HG03354 (cell line): ENCODE measurements at regions not wholly inside any gene's neighbourhood (a gene's known extent, or its start where the extent isn't known, plus 50 kb on each side); places are given as distances from the start of the nearest gene placed in this dataset.
"Not testable (repeated sequence)": the region's sequence is repeated elsewhere in the genome, so short reads cannot be mapped to it uniquely, and the experiment has no call there.

Experiments used
- ATAC-seq: cut with Tn5 transposase; IDR thresholded peaks from one replicate; pipeline ENCODE4 v1.9.1; 2021; ENCODE audit warnings: mild to moderate bottlenecking; ENCODE audit not compliant: unreplicated experiment, poor library complexity, severe bottlenecking

DNA sequence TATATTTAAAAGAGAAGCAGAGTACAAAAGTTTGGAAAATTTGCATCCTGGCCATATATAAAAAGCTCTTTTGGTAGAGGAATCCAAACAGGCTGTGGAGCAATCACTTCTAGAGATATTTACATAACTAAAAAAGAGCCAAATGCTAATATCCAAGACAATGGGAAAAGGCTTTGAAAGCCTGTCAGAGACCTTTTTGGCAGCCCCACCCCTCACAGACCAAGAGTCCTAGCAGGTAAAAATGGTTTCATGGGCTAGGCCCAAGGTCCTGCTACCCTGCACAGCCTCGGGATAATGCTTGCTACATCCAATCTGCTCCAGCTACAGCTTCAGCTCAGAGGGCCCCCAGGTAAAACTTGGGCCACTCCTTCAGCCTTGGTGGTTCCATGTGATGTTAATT, 430.2 kb upstream of the KCND2 start:
- no peak for ATAC-seq

DNA sequence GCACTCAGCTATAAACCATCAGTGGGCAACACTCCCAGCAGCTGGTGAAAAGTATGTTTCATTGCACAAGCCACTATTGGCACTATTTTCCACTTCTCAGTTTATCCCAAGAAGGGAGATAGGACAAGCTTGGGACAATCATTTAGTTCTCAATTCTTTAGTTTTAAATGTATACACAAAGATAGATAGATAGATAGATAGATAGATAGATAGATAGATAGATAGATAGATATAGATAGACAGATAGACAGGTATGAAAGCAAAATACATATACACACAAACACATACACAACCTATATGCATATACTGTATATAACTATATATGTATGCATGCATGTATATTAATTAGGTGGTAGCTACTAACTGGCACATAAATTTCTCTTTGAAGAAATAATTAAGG, 411.6 kb upstream of the KCND2 start:
- ATAC-seq = no peak

DNA sequence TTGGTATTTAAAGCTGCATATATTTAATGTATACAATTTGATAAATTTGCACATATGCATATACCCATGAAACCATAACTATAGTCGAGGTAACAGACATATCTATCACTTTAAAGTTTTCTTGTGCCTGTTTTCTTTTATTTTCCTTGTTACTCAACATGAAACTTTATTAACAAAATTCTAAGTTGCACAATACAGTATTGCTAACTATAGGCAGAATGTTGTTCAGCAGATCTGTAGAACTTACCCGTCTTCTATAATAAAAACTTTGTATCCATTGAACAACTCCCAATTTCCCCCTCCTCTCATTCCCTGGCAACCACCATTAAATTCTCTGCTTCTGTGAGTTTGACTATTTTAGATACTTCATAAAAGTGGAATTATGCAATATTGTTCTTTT, 404.6 kb upstream of the KCND2 start:
- no peak for ATAC-seq

DNA sequence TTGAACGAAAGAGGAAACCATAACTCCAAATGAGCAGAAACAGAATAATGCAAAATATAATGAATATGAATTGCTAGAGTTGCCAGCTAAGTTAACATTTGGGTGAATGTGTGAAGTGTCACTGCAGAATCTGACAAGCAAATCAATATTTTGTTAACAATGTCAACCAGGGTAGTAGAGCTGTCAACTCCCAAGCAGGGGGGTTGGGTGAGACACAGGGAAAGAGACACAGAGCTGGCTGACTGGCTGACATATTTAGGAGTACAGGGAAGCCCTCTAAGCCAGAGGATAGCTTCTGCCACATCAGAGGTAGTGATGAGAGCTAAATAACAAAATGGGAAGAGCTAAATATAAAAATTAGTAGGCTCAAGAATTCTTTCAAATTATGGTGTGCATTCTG, 393.1 kb upstream of the KCND2 start:
- ATAC-seq = no peak

DNA sequence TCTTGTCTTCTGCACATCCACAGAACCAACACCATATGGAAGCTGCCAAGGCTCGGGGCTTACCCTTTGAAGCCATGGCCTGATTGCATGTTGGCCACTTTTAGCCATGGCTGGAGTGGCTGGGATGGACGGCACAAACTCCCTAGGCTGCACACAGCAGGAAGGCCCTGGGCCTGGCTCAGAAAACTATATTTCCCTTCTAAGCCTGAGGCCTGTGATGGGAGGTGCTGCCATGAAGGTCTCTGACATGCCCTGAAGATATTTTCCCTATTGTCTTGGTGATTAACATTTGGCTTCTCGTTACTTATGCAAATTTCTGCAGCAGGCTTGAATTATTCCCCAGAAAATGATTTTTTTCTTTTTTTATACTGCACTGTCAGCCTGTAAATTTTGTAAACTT, 387.0 kb upstream of the KCND2 start:
- no peak for ATAC-seq

DNA sequence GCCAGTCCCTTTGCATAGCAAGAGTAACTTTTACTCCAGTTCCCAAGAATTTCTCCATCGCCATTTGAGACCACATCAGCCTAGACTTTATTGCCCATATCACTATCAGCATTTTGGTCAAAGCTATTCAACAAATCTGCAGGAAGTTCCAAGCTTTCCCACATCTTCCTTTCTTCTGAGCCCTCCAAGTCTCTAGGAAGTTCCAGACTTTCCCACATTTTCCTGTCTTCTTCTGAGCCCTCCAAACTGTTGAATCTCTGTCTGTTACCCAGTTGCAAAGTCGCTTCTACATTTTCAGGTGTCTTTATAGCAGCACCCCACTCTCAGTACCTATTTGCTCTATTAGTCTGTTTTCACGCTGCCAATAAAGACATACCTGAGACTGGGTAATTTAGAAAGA, 386.4 kb upstream of the KCND2 start:
- not testable (repeated sequence) for ATAC-seq

DNA sequence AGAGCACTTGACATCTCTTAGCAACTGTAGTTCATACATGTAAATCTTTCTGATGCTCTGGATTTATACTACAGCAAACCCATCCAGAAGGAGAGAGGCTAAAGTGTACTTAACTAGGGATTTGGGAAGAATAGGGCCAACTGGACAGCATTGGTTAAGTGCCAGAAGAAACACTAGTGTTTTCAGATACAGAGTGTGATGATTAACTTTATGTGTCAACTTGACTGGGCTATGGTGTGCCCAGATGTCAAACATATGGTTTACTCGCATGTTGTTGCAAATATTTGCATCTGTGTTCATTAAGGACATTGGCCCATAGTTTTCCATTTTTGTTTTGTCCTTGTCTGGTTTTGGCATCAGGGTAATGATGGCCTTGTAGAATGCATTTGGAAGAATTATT, 384.7 kb upstream of the KCND2 start:
- no peak for ATAC-seq

DNA sequence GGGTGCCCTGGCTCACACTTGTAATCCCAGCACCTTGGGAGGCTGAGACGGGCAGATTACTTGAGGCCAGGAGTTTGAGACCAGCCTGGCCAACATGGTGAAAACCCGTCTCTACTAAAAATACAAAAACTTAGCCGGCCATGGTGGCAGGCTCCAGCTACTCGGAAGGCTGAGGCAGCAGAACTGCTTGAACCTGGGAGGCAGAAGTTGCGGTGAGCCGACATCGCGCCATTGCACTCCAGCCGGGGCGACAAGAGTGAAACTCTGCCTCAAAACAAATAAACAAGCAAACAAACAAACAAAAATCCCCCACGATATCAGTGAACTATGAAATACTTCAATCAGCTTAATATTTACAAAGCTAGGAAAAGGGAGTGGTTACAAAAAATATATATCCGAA, 382.3 kb upstream of the KCND2 start:
- ATAC-seq = no peak

DNA sequence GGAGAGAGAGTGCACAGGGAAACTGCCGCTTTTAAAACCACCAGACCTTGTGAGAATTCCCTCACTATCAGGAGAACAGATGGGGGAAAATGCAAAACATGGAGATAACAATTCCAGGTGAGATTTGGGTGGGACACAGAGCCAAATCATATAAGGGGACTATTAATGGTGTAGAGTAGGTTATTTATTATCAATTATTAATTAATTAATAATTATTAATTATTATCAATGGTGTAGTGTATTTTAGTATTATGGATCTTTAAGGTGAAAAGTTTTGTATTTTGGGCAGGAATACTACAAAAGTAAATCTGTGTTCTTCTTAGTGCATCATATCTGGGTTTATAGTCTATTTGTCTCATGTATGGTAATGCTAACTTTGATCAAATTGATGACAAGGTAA, 377.7 kb upstream of the KCND2 start:
- no peak for ATAC-seq

DNA sequence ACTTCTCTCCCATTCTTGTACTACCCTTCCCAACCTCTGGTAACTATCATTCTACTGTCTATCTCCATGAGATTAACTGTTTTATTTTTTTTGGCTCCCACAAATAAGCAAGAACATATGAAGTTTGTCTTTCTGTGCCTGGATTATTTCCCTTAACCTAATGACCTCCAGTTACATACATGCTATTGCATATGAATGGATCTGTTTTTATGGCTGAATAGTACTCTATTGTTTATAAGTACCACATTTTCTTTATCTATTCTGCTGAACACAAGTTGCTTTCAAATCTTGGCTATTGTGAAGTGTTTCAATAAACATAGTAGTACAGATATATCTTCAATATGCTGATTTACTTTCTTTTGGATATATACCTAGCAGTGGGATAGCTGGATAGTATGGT, 376.6 kb upstream of the KCND2 start:
- no peak for ATAC-seq

DNA sequence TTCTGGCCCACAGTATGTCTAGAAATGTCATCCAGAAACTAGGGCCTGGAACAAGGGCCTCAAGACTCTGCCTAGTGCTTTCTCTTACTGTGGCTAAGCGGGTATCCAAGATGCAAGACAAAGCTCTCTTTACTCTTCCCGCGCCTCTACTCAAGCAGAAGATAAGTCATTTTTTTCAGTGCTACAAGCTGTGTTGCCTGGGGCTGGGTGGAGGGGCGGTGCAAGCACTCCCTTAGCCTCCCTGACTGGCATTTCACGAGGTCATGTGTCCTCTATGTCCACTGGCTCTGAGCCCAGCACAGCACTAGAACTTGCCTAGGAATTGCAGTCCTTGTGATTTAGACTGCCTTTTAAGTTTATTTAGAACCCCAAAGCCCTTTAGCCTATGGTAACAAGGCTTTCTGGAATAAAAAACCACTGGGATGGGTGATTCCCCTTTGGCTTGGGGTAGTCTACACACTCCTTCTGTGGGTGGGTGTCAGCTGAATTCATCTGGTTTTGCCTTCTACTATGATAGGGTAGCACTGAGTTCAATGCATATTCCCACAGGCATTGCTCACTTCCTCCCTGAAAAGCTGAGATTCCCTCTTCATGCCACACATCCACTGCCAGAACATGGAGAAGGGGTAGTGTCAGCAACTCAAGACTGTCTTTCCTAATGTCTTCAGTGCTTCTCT, 371.8 kb upstream of the KCND2 start:
- no peak for ATAC-seq

DNA sequence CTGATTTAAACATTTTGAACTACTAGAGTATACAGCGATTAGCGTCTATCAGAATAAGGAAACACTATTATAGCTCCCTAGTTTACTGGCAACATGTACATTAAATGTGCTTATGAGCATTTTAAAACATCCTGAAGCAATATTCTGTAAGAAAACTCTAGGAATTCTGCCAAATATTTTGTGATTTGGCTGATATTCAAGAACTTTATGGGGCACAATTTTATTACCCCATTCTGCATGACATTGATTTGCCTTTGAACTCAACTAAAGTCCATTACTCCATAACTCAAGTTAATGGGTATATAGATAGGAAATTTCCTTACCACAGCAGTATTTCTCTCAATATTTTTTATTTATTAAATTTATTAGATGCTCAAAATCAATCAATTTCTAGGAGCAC, 369.9 kb upstream of the KCND2 start:
- no peak for ATAC-seq

DNA sequence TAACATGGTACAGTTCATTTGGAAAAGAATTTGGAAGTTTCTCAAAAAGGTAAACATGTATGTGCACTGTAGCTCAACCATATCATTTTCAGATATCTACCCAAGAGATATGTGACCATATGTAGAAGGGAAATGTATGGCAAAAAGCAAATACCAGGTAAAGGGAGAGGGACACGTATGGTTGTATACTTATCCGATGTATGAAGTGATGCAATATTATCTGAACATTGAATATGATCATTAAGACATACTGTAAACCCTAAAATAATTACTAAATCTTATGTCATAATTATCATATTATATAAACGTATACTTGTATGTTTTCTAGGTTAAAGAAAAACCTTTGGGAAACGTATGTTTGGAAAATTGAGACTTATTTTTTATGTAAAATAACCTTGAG, 367.5 kb upstream of the KCND2 start:
- no peak for ATAC-seq

DNA sequence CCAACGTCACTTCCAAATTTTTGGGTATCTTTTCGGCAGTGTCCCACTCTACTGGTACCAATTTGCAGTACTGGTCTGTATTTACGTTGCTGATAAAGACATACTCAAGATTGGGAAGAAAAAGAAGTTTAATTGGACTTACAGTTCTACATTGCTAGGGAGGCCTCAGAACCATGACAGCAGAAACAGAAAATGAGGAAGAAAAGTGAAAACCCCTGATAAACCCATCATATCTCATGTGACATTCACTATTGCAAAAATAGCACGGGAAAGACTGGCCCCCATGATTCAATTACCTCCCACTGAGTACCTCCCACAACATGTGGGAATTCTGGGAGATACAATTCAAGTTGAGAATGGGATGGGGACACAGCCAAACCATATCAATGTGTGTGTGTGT, 364.0 kb upstream of the KCND2 start:
- no peak for ATAC-seq

DNA sequence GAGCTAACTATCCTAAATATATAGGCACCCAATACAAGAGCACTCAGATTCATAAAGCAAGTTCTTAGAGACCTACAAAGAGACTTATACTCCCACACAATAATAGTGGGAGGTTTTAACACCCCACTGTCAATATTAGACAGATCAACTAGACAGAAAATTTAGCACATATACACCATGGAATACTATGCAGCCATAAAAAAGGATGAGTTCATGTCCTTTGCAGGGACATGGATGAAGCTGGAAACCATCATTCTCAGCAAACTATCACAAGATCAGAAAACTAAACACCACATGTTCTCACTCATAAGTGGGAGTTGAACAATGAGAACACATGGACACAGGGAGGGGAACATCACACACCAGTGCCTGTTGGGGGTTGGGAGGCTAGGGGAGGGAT, 358.9 kb upstream of the KCND2 start:
- ATAC-seq = not testable (repeated sequence)

DNA sequence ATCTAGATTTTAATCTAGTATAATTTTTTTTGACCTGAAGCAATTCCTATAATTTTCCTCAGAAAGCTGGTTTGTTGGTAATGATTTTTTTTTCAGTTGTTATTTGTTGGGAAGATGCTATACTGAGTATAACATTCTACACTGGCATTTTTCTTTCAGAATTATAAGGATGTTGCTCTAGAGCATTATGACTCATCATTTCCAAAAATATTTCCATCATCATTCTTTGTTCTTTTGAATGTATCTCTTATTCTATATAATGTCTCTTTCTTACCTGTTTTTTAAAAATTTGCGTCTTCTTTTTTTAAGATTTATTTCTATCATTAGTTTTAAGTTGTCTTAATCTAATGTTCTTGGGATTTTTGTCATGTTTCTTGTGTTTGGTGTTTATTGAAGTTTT, 356.5 kb upstream of the KCND2 start:
- no peak for ATAC-seq

DNA sequence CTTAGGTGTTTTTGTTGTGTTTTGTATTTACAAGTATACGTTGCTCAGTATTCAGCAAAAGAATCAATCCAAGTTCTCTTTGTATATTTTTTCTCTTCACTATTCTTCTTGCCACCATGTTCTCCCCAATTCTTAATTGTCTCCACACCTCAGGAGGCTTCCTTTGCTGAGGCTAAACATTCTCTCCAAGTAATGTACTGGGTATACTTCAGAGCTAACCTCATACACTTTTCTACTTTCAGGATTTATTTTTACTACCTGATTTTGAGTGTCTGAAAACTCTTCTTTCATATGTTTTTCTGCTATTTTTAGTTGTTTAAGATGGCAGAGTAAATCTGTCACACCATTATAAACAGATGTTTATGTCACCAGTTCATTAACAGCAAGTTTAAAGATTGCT, 354.8 kb upstream of the KCND2 start:
- no peak for ATAC-seq

DNA sequence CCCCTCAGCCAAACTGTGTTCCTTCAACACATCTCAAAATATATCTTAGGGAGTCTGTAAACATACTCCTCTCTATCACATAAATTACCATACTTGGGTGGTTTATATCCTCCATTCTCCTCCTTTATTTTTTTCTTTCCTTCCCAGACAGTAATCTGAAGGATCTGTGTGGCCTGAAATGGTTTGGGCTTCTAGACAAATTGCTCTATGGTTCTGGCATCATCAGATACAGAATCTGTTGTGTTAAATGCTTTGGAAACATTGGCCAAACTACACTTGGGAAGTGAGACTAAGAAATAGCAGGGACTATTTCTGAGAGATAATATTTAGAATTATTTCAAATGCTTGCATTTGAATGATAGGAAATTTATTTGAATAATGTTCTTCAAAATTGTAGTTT, 353.0 kb upstream of the KCND2 start:
- no peak for ATAC-seq

DNA sequence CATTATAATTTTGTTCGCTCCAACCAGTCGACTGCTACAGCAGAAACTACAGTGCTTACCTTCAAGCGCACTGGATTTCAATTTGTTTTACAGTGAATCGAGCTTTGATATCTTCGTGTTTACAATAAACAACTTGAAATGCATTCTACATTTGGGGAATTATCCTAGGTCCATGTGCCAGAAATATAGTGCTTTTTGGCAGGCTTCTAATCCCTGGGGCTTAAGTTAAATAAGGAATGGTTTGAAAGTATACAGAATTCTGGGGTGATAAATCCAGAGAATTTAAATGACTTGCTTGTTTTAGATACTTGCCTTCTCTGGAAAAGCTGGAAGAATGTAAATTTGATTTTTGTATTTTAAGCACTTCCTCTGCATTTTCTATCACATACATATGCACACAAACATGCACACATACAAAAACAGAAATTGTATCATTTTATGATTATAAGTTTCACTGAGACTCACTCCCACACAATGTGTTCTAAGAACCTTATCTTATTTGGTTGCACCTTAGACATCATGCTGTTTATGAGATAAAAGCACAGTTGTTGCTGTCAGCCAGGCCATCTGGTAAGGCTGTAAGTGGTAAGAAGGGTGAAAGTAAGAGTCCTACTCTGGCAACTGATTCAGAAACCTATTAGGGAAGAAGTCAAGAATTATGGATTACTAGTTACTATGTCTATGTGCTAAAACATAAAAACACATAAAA, 347.2 kb upstream of the KCND2 start:
- no peak for ATAC-seq

DNA sequence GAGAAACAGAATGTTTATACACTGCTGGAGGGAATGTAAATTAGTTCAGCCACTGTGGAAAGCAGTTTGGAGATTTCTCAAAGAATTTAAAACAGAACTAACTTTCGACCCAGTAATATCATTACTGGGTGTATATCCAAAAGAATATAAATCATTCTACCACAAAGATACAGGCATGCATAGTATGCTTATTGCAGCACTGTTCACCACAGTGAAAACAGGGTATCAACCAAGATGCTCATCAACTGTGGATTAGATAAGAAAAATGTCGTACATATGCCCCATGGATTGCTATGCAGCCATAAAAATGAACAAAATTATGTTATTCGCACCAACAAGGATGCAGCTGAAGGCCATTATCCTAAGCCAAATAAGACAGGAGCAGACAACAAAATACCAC, 343.1 kb upstream of the KCND2 start:
- ATAC-seq = no peak

DNA sequence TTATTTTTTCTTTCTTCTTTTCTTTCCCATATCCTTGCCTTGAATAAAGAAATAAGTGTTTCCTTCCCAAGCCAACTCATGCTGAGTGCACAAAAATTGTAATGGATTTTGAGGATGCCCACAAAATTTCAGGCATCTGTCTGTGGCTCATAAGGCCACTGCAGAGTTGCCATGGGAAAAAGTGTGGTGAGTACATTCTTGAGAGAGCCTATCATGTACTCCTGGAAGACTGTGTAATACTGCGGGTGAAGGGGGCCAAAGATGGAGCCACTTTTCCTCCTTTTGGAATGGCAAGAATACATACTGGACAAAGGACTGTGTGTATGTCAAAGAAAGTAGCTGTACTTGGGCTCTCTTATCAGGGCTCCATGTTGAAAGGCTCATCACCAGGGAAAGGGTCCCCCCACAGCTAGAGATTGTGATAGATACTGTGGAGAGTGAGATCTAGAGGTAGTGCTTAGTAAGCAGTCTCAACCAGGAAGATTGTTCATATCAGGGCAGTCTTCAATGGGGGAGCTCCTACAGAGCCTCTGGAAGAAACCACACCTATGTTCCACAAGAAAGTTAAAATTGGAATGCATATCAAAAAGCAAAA, 341.6 kb upstream of the KCND2 start:
- no peak for ATAC-seq
